SKM-1 treated with dmso at 0.1 percent for 144 hours (cell line): ENCODE measurements at regions not wholly inside any gene's neighbourhood (a gene's known extent, or its start where the extent isn't known, plus 50 kb on each side); places are given as distances from the start of the nearest gene placed in this dataset.

ENCODE experiments used
- DNase-seq: peaks from one replicate; lab custom pipeline; 2025; ENCODE audit not compliant: unreplicated experiment; lab: John Stamatoyannopoulos, UW

GRCh38 chr1:164233149-164233548 is 325.8 kb upstream of the PBX1 start:
- DNase-seq, result no peak

- DNase-seq, result no peak
Observed at GRCh38 chr1:164240081-164240480, 318.9 kb upstream of the PBX1 start.

GRCh38 chr1:164250365-164250764 is 308.6 kb upstream of the PBX1 start:
- no peak for DNase-seq

GRCh38 chr1:164256456-164256855 is 302.5 kb upstream of the PBX1 start:
- no peak for DNase-seq

GRCh38 chr1:164261691-164262240 is 297.2 kb upstream of the PBX1 start:
- DNase-seq, result no peak

- no peak for DNase-seq
Observed at GRCh38 chr1:164263540-164263939, 295.4 kb upstream of the PBX1 start.

- DNase-seq, result no peak
Observed at GRCh38 chr1:164265232-164265631, 293.8 kb upstream of the PBX1 start.

GRCh38 chr1:164272156-164272555 is 286.8 kb upstream of the PBX1 start:
- DNase-seq, result no peak

GRCh38 chr1:164296172-164296571 is 262.8 kb upstream of the PBX1 start:
- DNase-seq, result no peak

GRCh38 chr1:164308101-164308500 is 250.9 kb upstream of the PBX1 start:
- DNase-seq, result no peak

- DNase-seq, result no peak
Observed at GRCh38 chr1:164310166-164310565, 248.8 kb upstream of the PBX1 start.

- no peak for DNase-seq
Observed at GRCh38 chr1:164311377-164311776, 247.6 kb upstream of the PBX1 start.

GRCh38 chr1:164320790-164321731 is 237.9 kb upstream of the PBX1 start:
- no peak for DNase-seq

GRCh38 chr1:164325786-164326185 is 233.2 kb upstream of the PBX1 start:
- no peak for DNase-seq

GRCh38 chr1:164333387-164333786 is 225.6 kb upstream of the PBX1 start:
- no peak for DNase-seq

GRCh38 chr1:164337394-164337793 is 221.6 kb upstream of the PBX1 start:
- no peak for DNase-seq

- DNase-seq, result no peak
Observed at GRCh38 chr1:164337885-164338284, 221.1 kb upstream of the PBX1 start.

- no peak for DNase-seq
Observed at GRCh38 chr1:164343189-164343588, 215.8 kb upstream of the PBX1 start.

- no peak for DNase-seq
Observed at GRCh38 chr1:164347980-164348379, 211.0 kb upstream of the PBX1 start.

- no peak for DNase-seq
Observed at GRCh38 chr1:164356511-164356910, 202.5 kb upstream of the PBX1 start.

GRCh38 chr1:164360265-164360664 is 198.7 kb upstream of the PBX1 start:
- no peak for DNase-seq

GRCh38 chr1:164361927-164362326 is 197.1 kb upstream of the PBX1 start:
- DNase-seq, result no peak

GRCh38 chr1:164363980-164364379 is 195.0 kb upstream of the PBX1 start:
- no peak for DNase-seq
